ENCODE measurements at regions not wholly inside any gene's neighbourhood (a gene's known extent, or its start where the extent isn't known, plus 50 kb on each side); places are given as distances from the start of the nearest gene placed in this dataset.

DNA sequence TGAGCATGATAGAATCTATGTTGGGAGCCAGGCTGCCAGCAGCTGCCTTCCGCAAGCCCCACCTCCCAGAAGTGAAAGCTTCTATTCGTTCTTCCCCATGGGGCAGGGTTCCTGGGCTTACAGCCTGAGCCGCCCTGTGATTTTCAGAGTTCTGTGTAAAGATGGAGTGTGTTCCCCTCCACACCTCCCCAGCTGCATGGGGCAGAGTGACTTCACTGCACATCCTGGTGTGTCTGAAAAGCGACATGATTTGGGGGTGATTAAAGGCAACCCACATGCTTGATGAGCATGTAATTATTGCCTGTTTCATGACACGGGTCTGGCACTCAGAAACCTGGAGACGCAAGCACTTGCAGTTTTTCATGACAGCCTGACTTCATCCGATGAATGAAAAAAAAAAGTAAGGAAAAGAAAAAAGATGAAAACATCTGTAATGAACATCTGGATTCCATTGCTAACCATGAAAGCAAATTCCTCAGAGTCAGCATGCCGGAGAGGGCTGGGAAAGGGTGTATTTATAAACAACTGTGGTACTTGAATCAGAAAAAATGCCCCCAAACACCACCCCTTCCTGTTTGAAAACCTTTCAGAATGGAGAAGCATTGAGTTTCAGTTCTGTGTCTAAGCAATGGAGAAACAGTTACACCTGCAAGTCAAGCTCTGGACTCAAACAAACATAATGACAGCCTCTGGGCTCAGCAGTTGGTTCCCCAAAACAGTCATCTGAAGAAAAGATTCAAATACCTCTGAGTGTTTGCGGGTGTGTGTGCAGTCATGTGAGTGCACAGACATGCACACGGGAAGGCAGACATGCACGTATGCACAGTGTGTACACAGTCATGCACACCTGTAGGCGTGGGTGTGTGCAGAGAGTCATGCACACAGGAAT, 266.0 kb downstream of the ENGASE start:
- Histone ChIP-seq H3K4me2 (peak overlapping the region; percentile 75), H3K4me3 (no peak overlapping the region), H3K4me1 (peaks cover 36% of the 10 kb centered on the region), H3K9ac (no peak overlapping the region), H3K27ac (no peak overlapping the region), H4K20me1 (peaks cover 12% of the 10 kb centered on the region; the same call in 1 of the 2 replicates), H3K9me3 (peaks cover 4% of the 10 kb centered on the region; the same call in 1 of the 2 replicates), H3K27me3 (no peaks in the 10 kb centered on the region), H3K36me3 (no peaks in the 10 kb centered on the region)
- TF ChIP-seq Cebpa-rat (IDR thresholded peaks at IDR 0.05) = no peak

DNA sequence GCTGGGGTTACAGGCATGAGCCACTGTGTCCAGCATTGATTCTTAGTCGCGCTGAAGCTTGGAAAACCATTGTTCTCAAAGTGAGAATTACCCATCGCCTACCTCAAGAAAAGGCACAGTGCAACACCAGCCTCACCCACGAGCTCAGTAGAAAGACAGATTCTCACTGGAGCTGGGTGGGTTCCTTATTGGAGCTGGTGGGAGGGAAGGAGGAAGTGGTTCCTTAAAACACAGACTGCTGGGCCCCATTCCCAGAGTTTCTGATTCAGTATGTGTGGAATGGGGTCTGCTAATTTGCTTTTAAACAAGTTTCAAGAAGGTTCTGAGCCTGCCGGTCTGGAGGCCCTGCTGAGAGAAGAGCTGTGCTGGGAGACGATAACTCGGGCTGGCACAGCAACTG, 264.7 kb downstream of the ENGASE start:
- no peak overlapping the region for H3K4me3 ChIP-seq
- no peaks in the 10 kb centered on the region for H3K36me3 ChIP-seq
- no peak for TF ChIP-seq Cebpa-rat (IDR thresholded peaks at IDR 0.05)
- H3K9me3 ChIP-seq = no peaks in the 10 kb centered on the region
- peaks cover 12% of the 10 kb centered on the region; the same call in 1 of the 2 replicates for H4K20me1 ChIP-seq
- peaks cover 36% of the 10 kb centered on the region for H3K4me1 ChIP-seq
- no peaks in the 10 kb centered on the region for H3K27me3 ChIP-seq
- no peak overlapping the region for H3K9ac ChIP-seq
- peak overlapping the region; percentile 75; the same call in 1 of the 2 replicates for H3K4me2 ChIP-seq
- H3K27ac ChIP-seq = no peak overlapping the region

DNA sequence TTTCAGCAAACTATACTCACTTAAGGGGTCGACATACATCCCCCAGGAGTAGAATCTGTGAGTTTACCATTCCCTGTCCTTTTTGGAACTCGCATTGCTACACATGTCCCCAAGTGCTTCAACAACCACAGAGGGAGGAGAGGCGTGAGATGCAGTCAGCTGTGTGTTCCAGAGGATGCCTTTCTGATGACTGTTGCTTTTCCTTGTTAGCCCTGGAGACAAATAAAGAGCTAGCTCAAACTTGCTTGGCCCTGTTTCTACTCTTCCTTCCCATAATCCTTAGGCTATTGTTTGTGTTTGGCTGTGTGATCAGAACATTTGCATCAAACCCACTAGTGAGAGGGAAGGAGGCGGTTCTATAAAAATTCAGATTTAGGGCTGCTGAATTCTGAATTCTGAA, 264.0 kb downstream of the ENGASE start:
- H3K27me3 ChIP-seq = no peaks in the 10 kb centered on the region
- no peak overlapping the region for H3K9ac ChIP-seq
- H4K20me1 ChIP-seq = peaks cover 12% of the 10 kb centered on the region; the same call in 1 of the 2 replicates
- H3K9me3 ChIP-seq = no peaks in the 10 kb centered on the region
- peak overlapping the region; percentile 19; the same call in 1 of the 2 replicates for H3K4me2 ChIP-seq
- H3K4me3 ChIP-seq = no peak overlapping the region
- no peak for TF ChIP-seq Cebpa-rat (IDR thresholded peaks at IDR 0.05)
- H3K36me3 ChIP-seq = no peaks in the 10 kb centered on the region
- peaks cover 36% of the 10 kb centered on the region for H3K4me1 ChIP-seq
- no peak overlapping the region for H3K27ac ChIP-seq

DNA sequence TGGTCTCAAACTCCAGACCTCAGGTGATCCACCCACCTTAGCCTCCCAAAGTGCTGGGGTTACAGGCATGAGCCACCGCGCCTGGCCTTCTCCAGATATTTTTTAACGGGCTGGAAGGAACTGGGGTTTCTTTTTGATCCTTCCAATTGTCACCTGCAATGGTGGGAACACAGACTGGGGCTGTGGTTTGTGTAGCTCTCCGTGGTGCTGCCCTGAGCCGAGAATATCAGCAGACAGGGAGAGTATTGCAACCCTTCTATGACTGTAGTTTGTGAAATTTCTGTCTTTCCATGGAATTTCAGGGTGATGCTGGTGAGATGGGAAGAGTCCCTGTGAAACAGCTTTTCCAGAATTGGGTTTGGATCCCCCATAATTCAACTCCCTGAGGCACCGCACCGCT, 263.5 kb downstream of the ENGASE start:
- TF ChIP-seq Cebpa-rat (IDR thresholded peaks at IDR 0.05) = no peak
- no peak overlapping the region for H3K9ac ChIP-seq
- no peak overlapping the region for H3K27ac ChIP-seq
- H3K36me3 ChIP-seq = no peaks in the 10 kb centered on the region
- peaks cover 12% of the 10 kb centered on the region; the same call in 1 of the 2 replicates for H4K20me1 ChIP-seq
- no peak overlapping the region for H3K4me3 ChIP-seq
- H3K27me3 ChIP-seq = 0 out of 2 replicates have a peak, but pooled peaks cover 2% of the 10 kb centered on the region
- no peaks in the 10 kb centered on the region for H3K9me3 ChIP-seq
- H3K4me1 ChIP-seq = peaks cover 36% of the 10 kb centered on the region
- H3K4me2 ChIP-seq = peak overlapping the region; percentile 19; the same call in 1 of the 2 replicates

DNA sequence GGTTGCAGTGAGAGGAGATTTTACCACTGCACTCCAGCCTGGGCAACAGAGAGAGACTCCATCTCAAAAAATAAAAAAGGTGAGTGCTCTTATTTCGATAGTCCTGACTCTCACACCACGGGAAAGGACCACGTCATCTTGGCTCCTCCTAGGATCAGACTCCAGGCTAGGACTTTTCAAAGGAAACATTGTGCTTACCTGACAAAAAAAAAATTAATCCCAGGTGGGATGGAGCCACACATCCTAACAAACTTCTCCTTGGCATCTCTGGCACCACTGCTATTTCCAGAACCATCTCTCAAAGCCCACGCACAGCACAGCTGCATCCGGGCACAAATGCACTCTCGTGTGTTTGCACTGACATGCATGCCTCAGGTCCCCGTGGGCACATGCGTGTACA, 262.4 kb downstream of the ENGASE start:
- TF ChIP-seq Cebpa-rat (IDR thresholded peaks at IDR 0.05) = no peak
- Histone ChIP-seq H3K4me3 (no peak overlapping the region), H4K20me1 (peaks cover 12% of the 10 kb centered on the region; the same call in 1 of the 2 replicates), H3K4me1 (peaks cover 36% of the 10 kb centered on the region), H3K4me2 (no peak overlapping the region), H3K36me3 (no peaks in the 10 kb centered on the region), H3K27ac (no peak overlapping the region), H3K27me3 (peaks cover 13% of the 10 kb centered on the region; the same call in 1 of the 2 replicates), H3K9me3 (no peaks in the 10 kb centered on the region), H3K9ac (no peak overlapping the region)

DNA sequence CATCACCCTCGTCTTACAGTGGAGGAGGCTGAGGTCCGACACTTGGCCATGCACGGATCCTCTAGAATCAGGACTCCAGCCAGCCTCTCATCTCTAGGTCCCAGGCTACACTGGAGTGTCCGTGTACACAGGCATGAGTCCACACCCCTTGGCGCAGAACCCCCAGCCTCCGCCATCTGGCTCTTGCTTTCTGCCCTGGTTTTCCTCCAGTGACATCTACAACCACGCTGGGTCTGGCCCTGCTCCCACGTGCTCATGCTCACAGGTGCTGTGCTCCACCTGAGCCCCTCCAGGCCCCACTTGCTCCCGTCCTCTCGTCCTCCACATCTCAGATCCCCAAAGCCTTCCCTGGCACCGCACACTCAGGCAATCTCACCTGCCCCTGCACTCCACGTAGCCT, 260.8 kb downstream of the ENGASE start:
- Histone ChIP-seq H3K36me3 (no peaks in the 10 kb centered on the region), H3K4me2 (no peak overlapping the region), H3K4me1 (peaks cover 23% of the 10 kb centered on the region), H3K27ac (no peak overlapping the region), H4K20me1 (peaks cover 6% of the 10 kb centered on the region; the same call in 1 of the 2 replicates), H3K9me3 (no peaks in the 10 kb centered on the region), H3K4me3 (no peak overlapping the region), H3K27me3 (peaks cover 25% of the 10 kb centered on the region; the same call in 1 of the 2 replicates), H3K9ac (no peak overlapping the region)
- no peak for TF ChIP-seq Cebpa-rat (IDR thresholded peaks at IDR 0.05)

DNA sequence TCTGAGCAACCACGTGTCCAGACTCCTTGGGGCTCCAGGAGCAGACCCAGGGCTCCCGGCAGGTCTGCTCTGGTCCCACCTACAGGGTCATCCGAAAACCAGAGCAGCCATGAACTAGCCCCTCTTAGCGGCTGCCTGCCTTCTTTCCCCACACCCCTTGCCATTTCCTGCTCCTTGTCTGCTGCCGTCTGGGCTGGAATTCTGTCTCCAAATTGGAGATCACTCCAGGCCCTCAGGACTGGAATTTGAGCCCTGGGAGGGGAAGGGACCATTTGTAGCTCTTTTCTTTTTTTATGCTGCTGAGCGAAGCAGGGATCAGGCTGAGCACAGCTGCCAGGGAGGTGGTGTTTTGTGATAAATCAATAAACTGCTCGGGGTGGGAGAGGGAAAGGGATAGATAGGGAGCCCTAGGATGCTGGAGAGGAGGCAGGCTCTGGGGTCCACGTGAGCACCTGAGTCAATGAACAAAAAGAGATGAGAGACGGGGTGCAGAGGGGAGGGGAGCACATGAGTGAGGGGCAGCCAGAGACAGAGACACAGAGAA, 257.5 kb downstream of the ENGASE start:
- Histone ChIP-seq H3K36me3 (no peaks in the 10 kb centered on the region), H3K4me3 (no peak overlapping the region), H3K9ac (no peak overlapping the region), H3K27me3 (peaks cover 58% of the 10 kb centered on the region), H3K27ac (no peak overlapping the region), H3K4me1 (no peaks in the 10 kb centered on the region), H4K20me1 (peaks cover 20% of the 10 kb centered on the region), H3K9me3 (no peaks in the 10 kb centered on the region), H3K4me2 (no peak overlapping the region)
- no peak for TF ChIP-seq Cebpa-rat (IDR thresholded peaks at IDR 0.05)

DNA sequence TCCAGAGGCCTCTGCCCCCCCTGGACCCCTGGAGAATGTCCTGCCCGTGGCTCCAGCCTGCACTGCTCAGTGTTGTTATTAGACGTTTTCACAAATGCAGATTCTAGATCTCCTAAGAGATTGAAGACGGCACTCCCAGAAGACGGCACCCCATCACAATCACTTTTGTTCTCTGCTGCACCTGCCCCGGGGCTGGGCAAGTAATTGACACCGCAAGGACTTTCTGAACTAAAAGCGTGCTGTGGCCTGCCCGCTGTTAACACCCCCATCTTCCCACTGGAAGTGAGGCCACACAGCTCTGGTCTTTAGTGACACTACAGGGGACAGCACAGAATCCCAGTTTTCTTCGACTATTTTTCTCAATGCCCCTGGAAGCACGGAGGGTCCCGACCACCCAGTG, 256.9 kb downstream of the ENGASE start:
- TF ChIP-seq Cebpa-rat (IDR thresholded peaks at IDR 0.05) = no peak
- Histone ChIP-seq H3K27ac (no peak overlapping the region), H4K20me1 (peaks cover 21% of the 10 kb centered on the region), H3K4me2 (no peak overlapping the region), H3K4me3 (no peak overlapping the region), H3K27me3 (peaks cover 64% of the 10 kb centered on the region), H3K9me3 (no peaks in the 10 kb centered on the region), H3K9ac (no peak overlapping the region), H3K4me1 (no peaks in the 10 kb centered on the region), H3K36me3 (no peaks in the 10 kb centered on the region)

DNA sequence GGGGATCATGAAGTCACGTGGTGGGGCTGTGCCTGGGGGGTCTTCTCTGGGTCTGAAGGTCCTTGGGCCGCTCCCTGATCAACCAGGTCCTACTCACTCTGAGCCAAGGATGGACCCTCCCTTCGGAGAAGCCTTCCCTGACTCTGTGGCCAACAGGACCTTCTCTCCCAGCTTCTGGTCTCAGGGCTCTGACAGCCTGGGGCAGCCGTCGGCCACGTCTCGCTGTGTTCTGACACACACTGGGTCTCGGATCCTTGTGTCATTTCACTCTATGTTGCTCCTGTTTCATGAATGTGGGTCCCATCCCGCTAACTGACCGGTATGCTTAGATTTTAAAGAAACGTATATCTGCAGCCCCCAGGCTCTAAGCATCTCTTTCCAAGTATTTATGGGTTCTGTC, 256.1 kb downstream of the ENGASE start:
- Histone ChIP-seq H3K27me3 (peaks cover 71% of the 10 kb centered on the region), H3K4me2 (no peak overlapping the region), H3K36me3 (no peaks in the 10 kb centered on the region), H3K4me3 (no peak overlapping the region), H4K20me1 (peaks cover 28% of the 10 kb centered on the region), H3K9me3 (no peaks in the 10 kb centered on the region), H3K4me1 (no peaks in the 10 kb centered on the region), H3K27ac (no peak overlapping the region), H3K9ac (no peak overlapping the region)
- TF ChIP-seq Cebpa-rat (IDR thresholded peaks at IDR 0.05) = no peak

DNA sequence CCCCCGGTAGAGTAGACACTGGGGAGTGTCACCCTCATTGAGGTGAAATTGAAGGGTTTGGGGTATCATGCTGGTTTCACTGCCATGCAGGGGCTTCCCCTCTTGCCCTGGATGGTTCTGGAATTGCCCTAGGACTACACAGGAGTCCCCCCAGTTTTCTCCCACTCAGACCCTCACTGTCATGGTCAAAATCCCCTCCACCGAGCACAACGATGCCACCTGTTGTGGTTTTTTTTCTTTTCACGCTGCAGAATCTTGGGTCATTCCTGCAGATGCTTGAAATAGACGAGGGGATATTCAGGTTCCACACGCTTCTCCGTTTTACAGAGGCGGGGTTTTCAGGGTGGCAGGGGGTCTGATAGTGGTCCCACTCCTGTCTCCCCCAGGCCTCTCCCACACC, 255.6 kb downstream of the ENGASE start:
- Histone ChIP-seq H4K20me1 (peaks cover 29% of the 10 kb centered on the region), H3K36me3 (no peaks in the 10 kb centered on the region), H3K4me3 (no peak overlapping the region), H3K9ac (no peak overlapping the region), H3K4me1 (no peaks in the 10 kb centered on the region), H3K4me2 (no peak overlapping the region), H3K27me3 (peaks cover 76% of the 10 kb centered on the region), H3K27ac (no peak overlapping the region), H3K9me3 (no peaks in the 10 kb centered on the region)
- TF ChIP-seq Cebpa-rat (IDR thresholded peaks at IDR 0.05) = no peak

All from BLaER1 (cell line).